SU-DHL-6 (cell line): ENCODE measurements at regions not wholly inside any gene's neighbourhood (a gene's known extent, or its start where the extent isn't known, plus 50 kb on each side); places are given as distances from the start of the nearest gene placed in this dataset.

Source experiments
- H2AFZ ChIP-seq: fragments of 200-600 bp; sonication (generic); 2 replicates; pipeline ENCODE4 v1.6.1; 2014; ENCODE audit warnings: low read depth, mild to moderate bottlenecking, moderate library complexity, mixed read lengths, antibody characterized with exemption, low read length; ENCODE audit not compliant: severe bottlenecking
- H3F3A ChIP-seq: fragments of 200-600 bp; shearing (Covaris generic); 2 replicates; pipeline ENCODE4 v1.6.0; 2016; ENCODE audit warnings: antibody characterized with exemption, mild to moderate bottlenecking; ENCODE audit not compliant: insufficient read depth
- H3K27ac ChIP-seq: fragments of 200-600 bp; sonication (generic); 2 replicates; pipeline ENCODE4 v1.5.1; 2016; ENCODE audit warnings: low read depth, mild to moderate bottlenecking, low read length, moderate library complexity, mixed read lengths
- H3K27me3 ChIP-seq: fragments of 200-600 bp; sonication (generic), shearing (Covaris generic); 2 replicates; pipeline ENCODE4 v1.6.0; 2014; ENCODE audit warnings: mild to moderate bottlenecking, low read length
- H3K36me3 ChIP-seq: fragments of 200-600 bp; sonication (generic); 2 replicates; pipeline ENCODE4 v1.6.1; 2014; ENCODE audit warnings: mild to moderate bottlenecking, low read length, mixed read lengths
- H3K4me2 ChIP-seq: fragments of 300-600, 200-600 bp; shearing (Covaris generic), sonication (generic); 2 replicates; pipeline ENCODE4 v1.6.0; 2014; ENCODE audit warnings: low read length, low read depth, mild to moderate bottlenecking; ENCODE audit not compliant: poor library complexity, severe bottlenecking
- H3K4me3 ChIP-seq: fragments of 200-600 bp; sonication (generic); 2 replicates; pipeline ENCODE4 v1.5.1; 2014; ENCODE audit warnings: antibody characterized with exemption, low read length, mild to moderate bottlenecking, mixed read lengths; ENCODE audit not compliant: insufficient read depth, poor library complexity, severe bottlenecking
- H3K79me2 ChIP-seq: fragments of 200-600 bp; sonication (generic); 2 replicates; pipeline ENCODE4 v1.6.1; 2014; ENCODE audit warnings: mild to moderate bottlenecking, low read length, moderate library complexity; ENCODE audit not compliant: insufficient read depth
- H3K9ac ChIP-seq: fragments of 200-600 bp; sonication (generic); 2 replicates; pipeline ENCODE4 v1.7.0; 2014; ENCODE audit warnings: mild to moderate bottlenecking, low read length
- H3K9me2 ChIP-seq: fragments of 200-600 bp; sonication (generic); replicated peaks from 2 replicates; pipeline ENCODE4 v1.6.1; 2014; ENCODE audit warnings: low read length; ENCODE audit not compliant: insufficient read depth
- H3K9me3 ChIP-seq: fragments of 200-600 bp; sonication (generic); 2 replicates; pipeline ENCODE4 v1.6.1; 2014; ENCODE audit warnings: low read length, mixed read lengths; ENCODE audit not compliant: insufficient read depth
- H4K20me1 ChIP-seq: fragments of 200-600 bp; sonication (generic); 2 replicates; pipeline ENCODE4 v1.6.1; 2014; ENCODE audit warnings: low read depth, mild to moderate bottlenecking, antibody characterized with exemption, low read length, moderate library complexity, mixed read lengths
- EZH2phosphoT487 ChIP-seq: fragments of 200-600 bp; sonication (generic), shearing (Covaris generic); conservative IDR thresholded peaks from 2 replicates; pipeline ENCODE4 v1.6.1; 2018; ENCODE audit warnings: mild to moderate bottlenecking, antibody characterized with exemption, low read length, moderate library complexity, mixed read lengths
- TF ChIP-seq, protein P1 (sequence below): fragments of 200-600 bp; sonication (generic); IDR thresholded peaks from one replicate; pipeline ENCODE4 v1.5.1; 2017; ENCODE audit warnings: antibody characterized with exemption, mild to moderate bottlenecking, low read length, moderate library complexity; ENCODE audit not compliant: insufficient read depth, poor library complexity, severe bottlenecking

DNA sequence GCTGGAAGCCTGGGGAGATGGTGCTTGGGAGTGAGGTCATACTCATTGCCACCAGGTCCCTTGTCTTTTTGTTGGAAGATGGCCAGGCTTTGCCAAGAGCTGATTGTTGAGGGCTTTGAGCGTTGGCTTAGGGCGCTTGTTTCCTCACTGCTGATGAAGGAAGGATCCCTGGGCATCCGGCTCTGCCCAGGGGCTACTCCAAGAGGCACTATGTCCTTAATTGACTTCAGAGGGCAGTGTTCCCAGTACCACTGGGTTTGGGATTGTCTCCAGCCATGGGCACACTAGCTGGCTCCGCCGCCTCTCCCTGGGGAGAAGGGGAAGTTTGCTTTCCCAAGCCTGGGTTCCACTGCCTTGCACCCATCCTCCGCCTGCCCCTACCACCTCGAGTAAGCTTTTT is 57.2 kb upstream of the RGMA start:
- H4K20me1 ChIP-seq: no peaks in the 10 kb centered on the region
- H3K9ac ChIP-seq: no peak overlapping the region
- no peaks in the 10 kb centered on the region for H3K9me3 ChIP-seq
- no peaks in the 10 kb centered on the region for H3K27me3 ChIP-seq
- H3K4me3 ChIP-seq: no peak overlapping the region
- no peaks in the 10 kb centered on the region for H3F3A ChIP-seq
- H3K36me3 ChIP-seq: no peaks in the 10 kb centered on the region
- H3K9me2 ChIP-seq: no peaks in the 10 kb centered on the region
- H2AFZ ChIP-seq: no peak overlapping the region
- H3K27ac ChIP-seq: no peak overlapping the region
- TF ChIP-seq, protein P1, sequence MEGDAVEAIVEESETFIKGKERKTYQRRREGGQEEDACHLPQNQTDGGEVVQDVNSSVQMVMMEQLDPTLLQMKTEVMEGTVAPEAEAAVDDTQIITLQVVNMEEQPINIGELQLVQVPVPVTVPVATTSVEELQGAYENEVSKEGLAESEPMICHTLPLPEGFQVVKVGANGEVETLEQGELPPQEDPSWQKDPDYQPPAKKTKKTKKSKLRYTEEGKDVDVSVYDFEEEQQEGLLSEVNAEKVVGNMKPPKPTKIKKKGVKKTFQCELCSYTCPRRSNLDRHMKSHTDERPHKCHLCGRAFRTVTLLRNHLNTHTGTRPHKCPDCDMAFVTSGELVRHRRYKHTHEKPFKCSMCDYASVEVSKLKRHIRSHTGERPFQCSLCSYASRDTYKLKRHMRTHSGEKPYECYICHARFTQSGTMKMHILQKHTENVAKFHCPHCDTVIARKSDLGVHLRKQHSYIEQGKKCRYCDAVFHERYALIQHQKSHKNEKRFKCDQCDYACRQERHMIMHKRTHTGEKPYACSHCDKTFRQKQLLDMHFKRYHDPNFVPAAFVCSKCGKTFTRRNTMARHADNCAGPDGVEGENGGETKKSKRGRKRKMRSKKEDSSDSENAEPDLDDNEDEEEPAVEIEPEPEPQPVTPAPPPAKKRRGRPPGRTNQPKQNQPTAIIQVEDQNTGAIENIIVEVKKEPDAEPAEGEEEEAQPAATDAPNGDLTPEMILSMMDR: no peak
- TF ChIP-seq EZH2phosphoT487: no peak
- no peak overlapping the region for H3K4me2 ChIP-seq
- H3K79me2 ChIP-seq: no peaks in the 10 kb centered on the region

DNA sequence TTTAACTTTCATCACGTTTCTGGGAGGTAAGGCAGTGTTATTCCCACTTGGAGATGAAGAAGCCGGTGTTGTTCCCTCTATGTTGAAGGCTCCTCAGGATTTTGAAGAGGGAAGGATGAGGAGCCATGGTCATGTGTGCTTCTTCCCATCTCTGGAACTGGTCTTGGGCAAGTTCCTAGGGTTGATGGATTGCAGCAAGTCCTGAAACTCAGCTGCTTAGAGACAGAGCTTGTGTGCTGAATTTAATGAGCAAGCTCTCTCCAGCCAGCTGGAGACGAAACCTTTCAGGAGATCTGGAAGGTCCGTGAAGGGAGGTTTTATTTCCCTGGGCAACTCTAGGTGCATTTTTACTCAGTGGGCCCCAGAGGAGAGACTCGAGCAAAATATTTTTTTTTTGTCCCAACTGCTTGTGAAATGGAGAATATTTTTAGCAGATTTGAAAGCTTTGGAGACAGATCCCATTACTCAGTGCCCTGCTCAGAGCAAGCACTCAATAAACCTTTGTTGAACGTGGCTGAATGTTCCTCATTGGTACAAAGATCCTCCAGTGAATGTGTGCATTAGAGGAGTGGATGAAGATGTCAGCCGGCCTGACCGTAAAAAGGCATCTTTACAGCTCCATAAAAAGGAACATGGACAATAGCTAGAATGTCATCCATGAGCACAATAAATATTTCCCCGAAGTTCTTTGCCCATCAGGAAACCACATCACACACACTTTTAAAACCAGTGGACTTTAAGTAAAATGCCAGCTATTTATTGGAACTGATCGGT is 55.6 kb upstream of the RGMA start:
- H3K9me3 ChIP-seq: no peaks in the 10 kb centered on the region

DNA sequence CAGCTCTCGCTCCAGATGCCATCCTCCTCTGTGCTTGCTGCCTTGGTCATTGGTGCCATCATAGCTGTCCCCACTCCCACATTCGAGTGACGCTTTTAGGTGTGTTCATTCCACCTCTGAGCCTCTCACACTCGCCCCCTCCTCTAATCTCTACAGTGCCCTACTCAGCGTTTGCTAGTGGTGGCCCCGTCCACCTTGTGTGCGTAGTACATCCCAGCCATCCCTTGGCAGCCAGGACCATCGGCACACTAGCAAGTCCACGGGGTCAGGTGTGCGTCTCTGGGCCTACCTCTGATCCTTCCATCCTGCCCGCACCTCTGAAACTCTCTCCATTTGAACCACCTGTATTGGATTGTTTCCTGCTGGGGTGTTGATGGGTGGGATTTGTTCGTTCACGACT is 54.2 kb upstream of the RGMA start:
- Histone ChIP-seq H3K4me3 (no peak overlapping the region), H3F3A (no peaks in the 10 kb centered on the region), H3K9me2 (no peaks in the 10 kb centered on the region), H3K27ac (no peak overlapping the region), H3K27me3 (no peaks in the 10 kb centered on the region), H3K36me3 (no peaks in the 10 kb centered on the region), H3K9ac (no peak overlapping the region), H3K9me3 (no peaks in the 10 kb centered on the region), H3K79me2 (no peaks in the 10 kb centered on the region), H4K20me1 (no peaks in the 10 kb centered on the region), H3K4me2 (no peak overlapping the region), H2AFZ (no peak overlapping the region)
- TF ChIP-seq, protein P1: no peak
- TF ChIP-seq EZH2phosphoT487: no peak

More for the DNA sequence above, 55.6 kb upstream of the RGMA start:
- H3K27ac ChIP-seq: no peak overlapping the region
- H3K4me3 ChIP-seq: no peak overlapping the region
- H3K9ac ChIP-seq: no peak overlapping the region
- H3K4me2 ChIP-seq: no peak overlapping the region
- H3K36me3 ChIP-seq: no peaks in the 10 kb centered on the region
- H4K20me1 ChIP-seq: no peaks in the 10 kb centered on the region
- H2AFZ ChIP-seq: no peak overlapping the region
- no peaks in the 10 kb centered on the region for H3F3A ChIP-seq
- TF ChIP-seq EZH2phosphoT487: no peak
- TF ChIP-seq, protein P1: no peak
- no peaks in the 10 kb centered on the region for H3K79me2 ChIP-seq
- no peaks in the 10 kb centered on the region for H3K9me2 ChIP-seq
- H3K27me3 ChIP-seq: no peaks in the 10 kb centered on the region
